K562 (cell line): ENCODE measurements at regions not wholly inside any gene's neighbourhood (a gene's known extent, or its start where the extent isn't known, plus 50 kb on each side); places are given as distances from the start of the nearest gene placed in this dataset.

Source experiments
- CHD2 ChIP-seq: IDR thresholded peaks from 2 replicates; pipeline ENCODE4 v1.6.1; 2011; ENCODE audit warnings: low read depth, low read length
- MNT ChIP-seq, 2 experiments: fragments of 450-650 bp; conservative IDR thresholded peaks; 2 replicates each; pipeline ENCODE4 v1.6.1; 2017; ENCODE audit warnings: mild to moderate bottlenecking in 2 of 2, moderate library complexity in 2 of 2
- ZMIZ1 ChIP-seq, 2 experiments: fragments of 150-350 bp in 1 of 2; IDR thresholded peaks; 2 replicates each; pipeline ENCODE4 v1.6.1; 2012 to 2016; ENCODE audit warnings: low read depth in 2 of 2, low read length in 2 of 2, mild to moderate bottlenecking in 1 of 2, moderate library complexity in 1 of 2
- ZNF318 ChIP-seq, 2 experiments: fragments of 450-650 bp; IDR thresholded peaks; 2 replicates each; pipeline ENCODE4 v1.6.1; 2016; ENCODE audit warnings: mild to moderate bottlenecking in 2 of 2, borderline replicate concordance in 1 of 2, low read depth in 1 of 2, moderate library complexity in 1 of 2
- ZNF431 ChIP-seq: sonication (generic); formaldehyde crosslinking; IDR thresholded peaks from 2 replicates; pipeline ENCODE4 v1.8.0; 2022; ENCODE audit warnings: mild to moderate bottlenecking, missing genetic modification reagents

DNA sequence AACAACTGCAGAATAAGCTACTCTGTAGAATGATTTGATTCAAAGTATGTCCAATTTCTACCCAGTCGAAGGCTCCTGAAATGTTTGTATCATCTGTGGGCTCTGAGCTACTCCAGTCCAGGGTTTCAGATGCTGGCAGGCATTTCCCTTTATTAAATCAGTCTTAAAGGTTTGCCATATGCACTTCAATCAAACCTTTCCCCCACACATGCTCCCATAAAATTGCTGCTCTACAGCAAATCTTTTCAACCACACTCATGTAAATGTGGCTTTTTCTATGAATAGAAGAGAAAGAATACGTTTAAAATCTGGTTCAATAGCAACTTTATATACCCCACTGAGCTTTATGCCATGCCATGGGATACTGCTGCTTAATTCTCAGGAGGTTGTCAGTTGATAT lies 242.4 kb upstream of the MAP3K7 start (continued):
- no peak for TF ChIP-seq ZNF318 (IDR thresholded peaks at IDR 0.05; ENCODE audit: borderline replicate concordance in 1 of 2, low read depth in 1 of 2)
- TF ChIP-seq ZMIZ1 (IDR thresholded peaks at IDR 0.05; ENCODE audit: low read depth in 2 of 2, low read length in 2 of 2), result no peak
- no peak for TF ChIP-seq MNT (conservative IDR thresholded peaks at IDR 0.05)
- no peak for TF ChIP-seq ZNF431 (CRISPR knock-in tag)
- TF ChIP-seq CHD2, result no peak
- TF ChIP-seq, all 486 proteins: peak for 0
